GM23338 (cell line): ENCODE measurements at regions not wholly inside any gene's neighbourhood (a gene's known extent, or its start where the extent isn't known, plus 50 kb on each side); places are given as distances from the start of the nearest gene placed in this dataset.

Source experiments
- EZH2phosphoT487 ChIP-seq: fragments of 200-600 bp; sonication (generic); IDR thresholded peaks from one replicate; pipeline ENCODE4 v1.8.1; 2018; ENCODE audit warnings: antibody characterized with exemption; ENCODE audit not compliant: unreplicated experiment
- NANOG ChIP-seq: IDR thresholded peaks from 2 replicates; pipeline ENCODE4 v1.6.1; 2016; ENCODE audit warnings: antibody characterized with exemption, borderline replicate concordance
- STAT1 ChIP-seq: IDR thresholded peaks from one replicate; pipeline ENCODE4 v1.6.1; 2016; ENCODE audit warnings: antibody characterized with exemption; ENCODE audit not compliant: unreplicated experiment
- ZNF331 ChIP-seq: fragments of 250-450 bp; sonication (Bioruptor Pico); IDR thresholded peaks from 2 replicates; pipeline ENCODE4 v1.5.0; 2020; ENCODE audit warnings: low read depth, mild to moderate bottlenecking, moderate library complexity
- TF ChIP-seq, protein P1 (sequence below): fragments of 250-450 bp; sonication (Bioruptor Pico); IDR thresholded peaks from 2 replicates; pipeline ENCODE4 v1.5.0; 2020; ENCODE audit warnings: mild to moderate bottlenecking, moderate library complexity
- TF ChIP-seq, protein P2 (sequence below): IDR thresholded peaks from 2 replicates; pipeline ENCODE4 v1.6.1; 2016; ENCODE audit warnings: antibody characterized with exemption
- TF ChIP-seq, protein P3 (sequence below), 2 experiments: fragments of 200-600 bp in 1 of 2; sonication (generic) in 1 of 2; conservative IDR thresholded peaks; 2 replicates each; pipeline versions ENCODE4 v1.5.1 to v1.6.1; 2016 to 2017; ENCODE audit warnings: antibody characterized with exemption in 2 of 2, low read depth in 2 of 2, mild to moderate bottlenecking in 2 of 2, moderate library complexity in 1 of 2

DNA sequence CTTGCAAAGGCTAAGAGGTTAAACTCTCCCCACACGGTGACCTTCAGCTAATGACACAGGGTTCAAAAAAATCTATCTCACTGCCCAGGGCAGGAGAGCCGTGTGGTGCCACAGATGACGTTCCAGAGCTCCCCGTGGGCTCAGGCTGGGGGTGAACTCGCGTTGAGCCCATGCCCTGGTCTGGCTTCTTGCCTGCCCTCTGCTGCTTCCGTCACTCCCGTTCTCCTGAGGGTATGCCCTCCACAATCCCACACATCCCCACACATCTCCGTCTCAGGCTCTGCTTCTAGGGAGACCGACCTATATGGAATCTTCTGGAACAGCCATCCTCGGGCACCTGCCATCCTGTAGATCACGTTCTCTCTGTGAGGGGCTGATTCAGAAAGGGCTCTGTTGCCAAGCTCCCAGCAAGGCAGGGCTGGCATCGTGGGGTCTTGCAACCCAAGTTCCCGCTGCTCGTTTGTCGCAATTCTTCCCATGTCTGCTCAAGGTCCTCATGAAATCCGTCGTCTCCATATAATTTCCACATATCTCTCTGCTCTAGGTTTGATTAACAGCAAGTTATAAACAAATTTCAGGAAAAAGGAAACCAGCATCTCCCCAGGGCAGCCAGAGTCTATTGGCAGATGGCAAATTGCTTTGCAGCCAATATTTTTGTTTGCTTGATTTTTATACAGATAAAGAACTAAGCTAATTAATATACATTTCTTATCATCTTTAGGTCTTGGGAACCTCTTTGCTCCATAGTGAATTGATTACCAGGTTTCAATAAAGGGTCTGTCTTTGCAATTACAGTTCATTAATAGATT, 278.2 kb downstream of the PTPRU start (continued):
- TF ChIP-seq, protein P1, sequence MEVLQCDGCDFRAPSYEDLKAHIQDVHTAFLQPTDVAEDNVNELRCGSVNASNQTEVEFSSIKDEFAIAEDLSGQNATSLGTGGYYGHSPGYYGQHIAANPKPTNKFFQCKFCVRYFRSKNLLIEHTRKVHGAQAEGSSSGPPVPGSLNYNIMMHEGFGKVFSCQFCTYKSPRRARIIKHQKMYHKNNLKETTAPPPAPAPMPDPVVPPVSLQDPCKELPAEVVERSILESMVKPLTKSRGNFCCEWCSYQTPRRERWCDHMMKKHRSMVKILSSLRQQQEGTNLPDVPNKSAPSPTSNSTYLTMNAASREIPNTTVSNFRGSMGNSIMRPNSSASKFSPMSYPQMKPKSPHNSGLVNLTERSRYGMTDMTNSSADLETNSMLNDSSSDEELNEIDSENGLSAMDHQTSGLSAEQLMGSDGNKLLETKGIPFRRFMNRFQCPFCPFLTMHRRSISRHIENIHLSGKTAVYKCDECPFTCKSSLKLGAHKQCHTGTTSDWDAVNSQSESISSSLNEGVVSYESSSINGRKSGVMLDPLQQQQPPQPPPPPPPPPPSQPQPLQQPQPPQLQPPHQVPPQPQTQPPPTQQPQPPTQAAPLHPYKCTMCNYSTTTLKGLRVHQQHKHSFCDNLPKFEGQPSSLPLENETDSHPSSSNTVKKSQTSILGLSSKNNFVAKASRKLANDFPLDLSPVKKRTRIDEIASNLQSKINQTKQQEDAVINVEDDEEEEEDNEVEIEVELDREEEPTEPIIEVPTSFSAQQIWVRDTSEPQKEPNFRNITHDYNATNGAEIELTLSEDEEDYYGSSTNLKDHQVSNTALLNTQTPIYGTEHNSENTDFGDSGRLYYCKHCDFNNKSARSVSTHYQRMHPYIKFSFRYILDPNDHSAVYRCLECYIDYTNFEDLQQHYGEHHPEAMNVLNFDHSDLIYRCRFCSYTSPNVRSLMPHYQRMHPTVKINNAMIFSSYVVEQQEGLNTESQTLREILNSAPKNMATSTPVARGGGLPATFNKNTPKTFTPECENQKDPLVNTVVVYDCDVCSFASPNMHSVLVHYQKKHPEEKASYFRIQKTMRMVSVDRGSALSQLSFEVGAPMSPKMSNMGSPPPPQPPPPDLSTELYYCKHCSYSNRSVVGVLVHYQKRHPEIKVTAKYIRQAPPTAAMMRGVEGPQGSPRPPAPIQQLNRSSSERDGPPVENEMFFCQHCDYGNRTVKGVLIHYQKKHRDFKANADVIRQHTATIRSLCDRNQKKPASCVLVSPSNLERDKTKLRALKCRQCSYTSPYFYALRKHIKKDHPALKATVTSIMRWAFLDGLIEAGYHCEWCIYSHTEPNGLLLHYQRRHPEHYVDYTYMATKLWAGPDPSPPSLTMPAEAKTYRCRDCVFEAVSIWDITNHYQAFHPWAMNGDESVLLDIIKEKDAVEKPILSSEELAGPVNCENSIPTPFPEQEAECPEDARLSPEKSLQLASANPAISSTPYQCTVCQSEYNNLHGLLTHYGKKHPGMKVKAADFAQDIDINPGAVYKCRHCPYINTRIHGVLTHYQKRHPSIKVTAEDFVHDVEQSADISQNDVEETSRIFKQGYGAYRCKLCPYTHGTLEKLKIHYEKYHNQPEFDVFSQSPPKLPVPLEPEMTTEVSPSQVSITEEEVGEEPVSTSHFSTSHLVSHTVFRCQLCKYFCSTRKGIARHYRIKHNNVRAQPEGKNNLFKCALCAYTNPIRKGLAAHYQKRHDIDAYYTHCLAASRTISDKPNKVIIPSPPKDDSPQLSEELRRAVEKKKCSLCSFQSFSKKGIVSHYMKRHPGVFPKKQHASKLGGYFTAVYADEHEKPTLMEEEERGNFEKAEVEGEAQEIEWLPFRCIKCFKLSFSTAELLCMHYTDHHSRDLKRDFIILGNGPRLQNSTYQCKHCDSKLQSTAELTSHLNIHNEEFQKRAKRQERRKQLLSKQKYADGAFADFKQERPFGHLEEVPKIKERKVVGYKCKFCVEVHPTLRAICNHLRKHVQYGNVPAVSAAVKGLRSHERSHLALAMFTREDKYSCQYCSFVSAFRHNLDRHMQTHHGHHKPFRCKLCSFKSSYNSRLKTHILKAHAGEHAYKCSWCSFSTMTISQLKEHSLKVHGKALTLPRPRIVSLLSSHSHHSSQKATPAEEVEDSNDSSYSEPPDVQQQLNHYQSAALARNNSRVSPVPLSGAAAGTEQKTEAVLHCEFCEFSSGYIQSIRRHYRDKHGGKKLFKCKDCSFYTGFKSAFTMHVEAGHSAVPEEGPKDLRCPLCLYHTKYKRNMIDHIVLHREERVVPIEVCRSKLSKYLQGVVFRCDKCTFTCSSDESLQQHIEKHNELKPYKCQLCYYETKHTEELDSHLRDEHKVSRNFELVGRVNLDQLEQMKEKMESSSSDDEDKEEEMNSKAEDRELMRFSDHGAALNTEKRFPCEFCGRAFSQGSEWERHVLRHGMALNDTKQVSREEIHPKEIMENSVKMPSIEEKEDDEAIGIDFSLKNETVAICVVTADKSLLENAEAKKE = no peak
- TF ChIP-seq, protein P2, sequence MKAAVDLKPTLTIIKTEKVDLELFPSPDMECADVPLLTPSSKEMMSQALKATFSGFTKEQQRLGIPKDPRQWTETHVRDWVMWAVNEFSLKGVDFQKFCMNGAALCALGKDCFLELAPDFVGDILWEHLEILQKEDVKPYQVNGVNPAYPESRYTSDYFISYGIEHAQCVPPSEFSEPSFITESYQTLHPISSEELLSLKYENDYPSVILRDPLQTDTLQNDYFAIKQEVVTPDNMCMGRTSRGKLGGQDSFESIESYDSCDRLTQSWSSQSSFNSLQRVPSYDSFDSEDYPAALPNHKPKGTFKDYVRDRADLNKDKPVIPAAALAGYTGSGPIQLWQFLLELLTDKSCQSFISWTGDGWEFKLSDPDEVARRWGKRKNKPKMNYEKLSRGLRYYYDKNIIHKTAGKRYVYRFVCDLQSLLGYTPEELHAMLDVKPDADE = no peak
- TF ChIP-seq EZH2phosphoT487 (no peak), NANOG (no peak), STAT1 (no peak), ZNF331 (no peak)
- TF ChIP-seq, protein P3, sequence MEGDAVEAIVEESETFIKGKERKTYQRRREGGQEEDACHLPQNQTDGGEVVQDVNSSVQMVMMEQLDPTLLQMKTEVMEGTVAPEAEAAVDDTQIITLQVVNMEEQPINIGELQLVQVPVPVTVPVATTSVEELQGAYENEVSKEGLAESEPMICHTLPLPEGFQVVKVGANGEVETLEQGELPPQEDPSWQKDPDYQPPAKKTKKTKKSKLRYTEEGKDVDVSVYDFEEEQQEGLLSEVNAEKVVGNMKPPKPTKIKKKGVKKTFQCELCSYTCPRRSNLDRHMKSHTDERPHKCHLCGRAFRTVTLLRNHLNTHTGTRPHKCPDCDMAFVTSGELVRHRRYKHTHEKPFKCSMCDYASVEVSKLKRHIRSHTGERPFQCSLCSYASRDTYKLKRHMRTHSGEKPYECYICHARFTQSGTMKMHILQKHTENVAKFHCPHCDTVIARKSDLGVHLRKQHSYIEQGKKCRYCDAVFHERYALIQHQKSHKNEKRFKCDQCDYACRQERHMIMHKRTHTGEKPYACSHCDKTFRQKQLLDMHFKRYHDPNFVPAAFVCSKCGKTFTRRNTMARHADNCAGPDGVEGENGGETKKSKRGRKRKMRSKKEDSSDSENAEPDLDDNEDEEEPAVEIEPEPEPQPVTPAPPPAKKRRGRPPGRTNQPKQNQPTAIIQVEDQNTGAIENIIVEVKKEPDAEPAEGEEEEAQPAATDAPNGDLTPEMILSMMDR (conservative IDR thresholded peaks at IDR 0.05; ENCODE audit: low read depth in 2 of 2) = no peak
